ENCODE measurements at regions not wholly inside any gene's neighbourhood (a gene's known extent, or its start where the extent isn't known, plus 50 kb on each side); places are given as distances from the start of the nearest gene placed in this dataset.

DNA sequence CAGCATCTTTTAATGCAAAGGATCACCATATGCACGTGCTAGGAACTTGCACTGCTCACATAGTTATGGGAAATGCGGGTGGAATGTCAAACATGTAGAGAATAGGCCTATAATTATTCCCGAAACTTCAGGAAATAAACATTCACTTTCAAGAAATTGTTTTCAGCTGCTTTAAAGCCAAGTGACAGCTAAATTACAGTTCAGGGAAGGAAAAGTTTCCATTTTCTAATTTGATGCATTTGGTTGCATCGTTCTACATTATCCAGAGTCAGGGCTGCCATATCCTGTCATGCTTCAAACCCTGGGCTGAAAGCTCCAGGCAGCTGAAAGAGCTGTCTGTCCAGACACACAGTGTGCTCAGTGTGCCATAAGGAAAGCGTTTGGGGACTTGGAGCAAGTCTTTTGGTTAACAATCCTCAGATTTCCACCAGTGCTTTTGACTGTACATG is 518.1 kb downstream of the CSNK1G3 start:
- no peak for FAIRE-seq
- H3K4me3 ChIP-seq (ENCODE audit: control insufficient read depth in 2 of 3, extremely low read depth in 1 of 3, insufficient read depth in 2 of 3, low read depth in 1 of 3, low read length in 3 of 3): no peak overlapping the region
- no peaks in the 10 kb centered on the region for H3K79me2 ChIP-seq (ENCODE audit: control insufficient read depth, insufficient read depth, low read length)
- no peak overlapping the region for H3K9ac ChIP-seq (ENCODE audit: control insufficient read depth, extremely low read depth, insufficient read depth, low read length)
- no peak overlapping the region for H3K4me2 ChIP-seq (ENCODE audit: control insufficient read depth, extremely low read depth, insufficient read depth, low read depth, low read length)
- no peaks in the 10 kb centered on the region for H3K4me1 ChIP-seq (ENCODE audit: control insufficient read depth, extremely low read depth, insufficient read depth, low read length)
- TF ChIP-seq EZH2 (IDR thresholded peaks at IDR 0.05; ENCODE audit: low read length) (no peak), CTCF (optimal IDR thresholded peaks at IDR 0.05 in 1 of 3, IDR thresholded peaks at IDR 0.05 in 1 of 3, conservative IDR thresholded peaks at IDR 0.05 in 1 of 3; ENCODE audit: extremely low read depth in 1 of 3, insufficient read depth in 2 of 3, low read length in 3 of 3) (no peak)
- no peak for DNase-seq (ENCODE audit: low read depth, low spot score)
- H3K27ac ChIP-seq (ENCODE audit: control insufficient read depth, insufficient read depth, low read length): no peak overlapping the region
- H3K9me3 ChIP-seq (ENCODE audit: control insufficient read depth, low read depth, low read length): no peaks in the 10 kb centered on the region
- no peaks in the 10 kb centered on the region for H3K9me1 ChIP-seq (ENCODE audit: control insufficient read depth, extremely low read depth, insufficient read depth, low read length)
- H4K20me1 ChIP-seq (ENCODE audit: control insufficient read depth, extremely low read depth, insufficient read depth, low read length): no peaks in the 10 kb centered on the region
- H2AFZ ChIP-seq (ENCODE audit: control insufficient read depth, low read length): no peak overlapping the region
- H3K27me3 ChIP-seq (ENCODE audit: control insufficient read depth, extremely low read depth, insufficient read depth, low read length): no peaks in the 10 kb centered on the region
- H3K36me3 ChIP-seq (ENCODE audit: control insufficient read depth in 2 of 2, extremely low read depth in 1 of 2, insufficient read depth in 2 of 2, low read length in 2 of 2): no peaks in the 10 kb centered on the region
- dilution Hi-C loops (cut with MboI; ENCODE audit: extremely low pct_ligation_motif_present, low sequenced_read_pairs): loop anchor here (10.0 kb wide), 1 partner anchor 365 kb away; no protein-coding TSS in a partner anchor

- H3K4me1 ChIP-seq (ENCODE audit: control insufficient read depth, extremely low read depth, insufficient read depth, low read length): no peaks in the 10 kb centered on the region
- H3K79me2 ChIP-seq (ENCODE audit: control insufficient read depth, insufficient read depth, low read length): no peaks in the 10 kb centered on the region
- no peak overlapping the region for H3K4me3 ChIP-seq (ENCODE audit: control insufficient read depth in 2 of 3, extremely low read depth in 1 of 3, insufficient read depth in 2 of 3, low read depth in 1 of 3, low read length in 3 of 3)
- DNase-seq (ENCODE audit: low read depth, low spot score): no peak
- no peak overlapping the region for H3K27ac ChIP-seq (ENCODE audit: control insufficient read depth, insufficient read depth, low read length)
- no peak overlapping the region for H3K9ac ChIP-seq (ENCODE audit: control insufficient read depth, extremely low read depth, insufficient read depth, low read length)
- H3K4me2 ChIP-seq (ENCODE audit: control insufficient read depth, extremely low read depth, insufficient read depth, low read depth, low read length): no peak overlapping the region
- H3K9me3 ChIP-seq (ENCODE audit: control insufficient read depth, low read depth, low read length): no peaks in the 10 kb centered on the region
- dilution Hi-C loops (cut with MboI; ENCODE audit: extremely low pct_ligation_motif_present, low sequenced_read_pairs): no loop called here
- no peak for FAIRE-seq
- no peak overlapping the region for H2AFZ ChIP-seq (ENCODE audit: control insufficient read depth, low read length)
- H3K36me3 ChIP-seq (ENCODE audit: control insufficient read depth in 2 of 2, extremely low read depth in 1 of 2, insufficient read depth in 2 of 2, low read length in 2 of 2): no peaks in the 10 kb centered on the region
- TF ChIP-seq EZH2 (IDR thresholded peaks at IDR 0.05; ENCODE audit: low read length) (no peak), CTCF (optimal IDR thresholded peaks at IDR 0.05 in 1 of 3, IDR thresholded peaks at IDR 0.05 in 1 of 3, conservative IDR thresholded peaks at IDR 0.05 in 1 of 3; ENCODE audit: extremely low read depth in 1 of 3, insufficient read depth in 2 of 3, low read length in 3 of 3) (no peak)
- H3K27me3 ChIP-seq (ENCODE audit: control insufficient read depth, extremely low read depth, insufficient read depth, low read length): no peaks in the 10 kb centered on the region
- no peaks in the 10 kb centered on the region for H4K20me1 ChIP-seq (ENCODE audit: control insufficient read depth, extremely low read depth, insufficient read depth, low read length)
- no peaks in the 10 kb centered on the region for H3K9me1 ChIP-seq (ENCODE audit: control insufficient read depth, extremely low read depth, insufficient read depth, low read length)
Observed at GRCh38 chr5:124027441-124027840, 515.5 kb downstream of the CSNK1G3 start.

Data from keratinocyte (primary cell).